GM19324 (cell line): ENCODE measurements at regions not wholly inside any gene's neighbourhood (a gene's known extent, or its start where the extent isn't known, plus 50 kb on each side); places are given as distances from the start of the nearest gene placed in this dataset.

Experiments used
- ATAC-seq: cut with Tn5 transposase; IDR thresholded peaks from one replicate; pipeline ENCODE4 v1.9.1; 2021; ENCODE audit warnings: mild to moderate bottlenecking, moderate library complexity; ENCODE audit not compliant: unreplicated experiment, low FRiP score

DNA sequence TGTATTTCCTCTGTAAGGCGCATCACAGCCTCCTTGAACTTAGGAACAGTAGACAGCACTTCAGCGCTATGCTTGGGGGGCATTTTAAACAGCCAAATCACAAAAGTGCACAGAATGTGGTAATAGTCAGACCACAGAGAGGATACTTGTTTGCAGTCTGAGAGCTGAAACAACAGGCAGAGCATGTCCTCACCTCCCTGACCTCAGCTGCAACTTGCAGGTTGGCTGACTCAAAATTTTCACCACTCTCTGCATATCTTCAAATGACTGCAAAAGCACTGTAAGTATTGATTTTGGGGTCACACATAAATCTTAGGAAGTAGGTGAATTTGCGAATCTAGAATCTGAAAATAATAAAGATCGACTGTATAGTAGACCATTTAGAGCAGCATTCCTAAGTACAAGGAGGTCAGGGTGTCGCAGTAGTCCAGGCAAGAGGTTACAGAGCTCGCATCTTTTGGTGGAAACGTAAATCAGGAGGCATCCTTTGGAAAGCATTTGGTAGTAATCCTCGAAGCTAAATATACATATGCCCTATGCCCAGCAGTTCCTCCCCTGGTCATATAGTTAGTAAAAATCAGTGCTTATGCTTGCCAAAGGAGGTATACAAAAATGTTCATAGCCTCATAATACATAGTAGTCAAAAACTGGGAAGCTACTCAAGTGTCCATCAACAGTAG, 108.2 kb upstream of the MYCN start:
- ATAC-seq = no peak

DNA sequence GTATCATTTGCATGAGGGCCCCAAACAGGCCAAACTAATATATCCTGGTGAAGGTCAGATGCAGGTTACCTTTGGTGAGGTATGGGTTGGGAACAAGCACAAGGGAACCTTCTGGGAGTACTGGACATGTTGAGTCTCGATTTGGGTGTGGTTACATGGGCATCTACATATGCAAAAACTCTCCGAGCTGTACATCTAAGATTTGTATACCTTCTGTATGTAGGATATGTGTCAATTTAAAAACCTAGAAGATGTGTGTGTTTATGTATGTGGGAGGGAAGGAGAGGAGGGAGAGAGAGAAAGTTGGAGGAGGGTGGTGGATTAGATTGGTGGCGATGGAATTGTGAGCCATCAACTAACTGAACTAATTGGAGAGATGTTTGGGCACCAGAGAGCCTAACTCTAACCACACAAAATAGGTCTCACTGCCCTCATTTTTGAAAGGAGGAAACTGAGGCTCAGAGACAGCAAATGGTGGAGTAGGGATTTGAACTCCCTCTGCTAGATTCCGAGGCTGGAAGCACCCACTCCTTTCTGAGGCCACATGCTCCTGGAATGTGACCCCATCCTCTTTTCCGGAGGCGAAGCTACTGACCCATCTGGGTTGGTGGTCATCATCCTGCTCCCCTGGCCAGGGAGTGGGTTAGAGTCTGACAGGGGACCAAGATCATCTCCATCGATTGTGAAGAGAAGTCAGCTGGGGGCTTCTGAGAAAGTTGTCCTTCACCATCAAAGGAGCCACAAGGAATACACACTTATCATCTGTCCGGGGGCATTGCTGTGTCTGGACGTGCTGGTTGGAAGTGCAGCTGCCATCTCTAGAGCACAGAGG, 107.3 kb upstream of the MYCN start:
- no peak for ATAC-seq

DNA sequence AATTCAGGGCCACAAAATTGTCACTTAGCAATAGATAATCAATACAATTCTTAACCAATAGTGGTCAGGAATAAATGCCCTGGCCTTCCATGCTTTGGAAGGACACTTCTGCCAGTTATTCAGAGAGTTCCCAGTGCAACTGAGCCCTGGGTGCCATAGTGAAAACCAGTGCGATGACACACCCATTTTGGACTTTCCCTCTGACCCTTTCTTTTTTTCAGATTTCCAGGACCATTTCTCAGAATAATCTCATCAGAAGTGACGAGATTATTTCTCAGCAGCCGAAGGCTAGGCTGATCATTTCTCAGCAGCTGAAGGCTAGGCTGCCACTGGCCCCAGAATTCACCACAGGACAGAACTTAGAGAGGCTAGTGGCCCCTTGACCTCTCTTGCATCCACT, 106.6 kb upstream of the MYCN start:
- ATAC-seq = no peak

DNA sequence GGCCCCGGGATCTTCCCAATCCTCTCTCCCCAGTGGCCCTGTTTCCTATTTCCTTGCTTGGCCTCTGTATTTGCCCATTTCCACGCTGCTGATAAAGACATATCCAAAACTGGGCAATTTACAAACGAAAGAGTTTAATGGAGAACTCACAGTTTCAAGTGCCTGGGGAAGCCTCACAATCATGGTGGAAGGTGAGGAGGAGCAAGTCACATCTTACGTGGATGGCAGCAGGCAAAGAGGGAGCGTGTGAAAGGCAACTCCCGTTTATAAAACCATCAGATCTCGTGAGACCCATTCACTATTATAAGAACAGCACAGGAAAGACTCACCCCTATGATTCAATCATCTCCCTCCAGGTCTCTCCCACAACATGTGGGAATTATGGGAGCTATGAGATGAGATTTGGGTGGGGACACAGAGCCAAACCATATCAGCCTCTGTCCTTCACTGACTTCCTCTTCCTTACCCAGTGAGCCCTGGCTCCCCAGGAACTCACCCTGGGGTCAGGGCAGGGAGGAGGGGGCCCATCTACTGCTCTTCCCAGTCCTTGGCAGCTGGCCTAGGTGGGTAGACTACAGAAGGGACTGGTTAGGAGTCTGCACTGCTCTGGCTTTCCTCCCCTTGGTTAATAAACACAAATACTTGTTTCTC, 105.8 kb upstream of the MYCN start:
- no peak for ATAC-seq

DNA sequence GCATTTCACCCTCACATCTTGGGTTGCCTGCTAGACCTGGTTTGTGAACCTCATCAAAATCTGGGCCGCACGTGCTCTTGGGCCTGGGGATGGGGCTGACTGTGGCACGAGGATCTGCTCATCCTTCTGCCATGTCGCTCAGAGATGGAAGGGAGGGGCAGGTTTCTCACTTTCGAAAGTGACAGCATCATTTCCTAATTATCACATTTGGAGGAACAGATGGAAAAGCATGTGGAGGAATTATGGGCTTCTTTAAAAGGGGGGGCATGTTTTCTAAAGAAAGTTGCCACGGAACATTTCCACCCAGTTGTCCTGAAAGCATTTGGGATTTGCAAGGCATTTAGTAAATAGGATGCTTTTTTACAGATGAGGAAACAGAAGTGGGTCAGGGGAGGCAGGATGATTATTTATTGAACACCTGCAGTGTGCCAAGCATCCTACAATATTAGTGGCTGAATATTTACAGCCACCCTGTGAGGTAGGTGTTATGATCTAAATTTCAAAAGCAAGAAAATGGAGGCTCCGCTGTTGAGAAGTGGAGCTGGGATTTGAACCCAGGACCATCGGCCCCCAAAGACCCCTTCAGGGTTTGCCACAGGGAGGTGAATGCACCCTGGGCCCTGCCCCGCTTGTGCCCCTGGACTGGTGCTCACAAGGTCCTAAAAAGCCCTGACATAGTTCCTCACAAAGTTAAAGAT, 104.2 kb upstream of the MYCN start:
- ATAC-seq = no peak

DNA sequence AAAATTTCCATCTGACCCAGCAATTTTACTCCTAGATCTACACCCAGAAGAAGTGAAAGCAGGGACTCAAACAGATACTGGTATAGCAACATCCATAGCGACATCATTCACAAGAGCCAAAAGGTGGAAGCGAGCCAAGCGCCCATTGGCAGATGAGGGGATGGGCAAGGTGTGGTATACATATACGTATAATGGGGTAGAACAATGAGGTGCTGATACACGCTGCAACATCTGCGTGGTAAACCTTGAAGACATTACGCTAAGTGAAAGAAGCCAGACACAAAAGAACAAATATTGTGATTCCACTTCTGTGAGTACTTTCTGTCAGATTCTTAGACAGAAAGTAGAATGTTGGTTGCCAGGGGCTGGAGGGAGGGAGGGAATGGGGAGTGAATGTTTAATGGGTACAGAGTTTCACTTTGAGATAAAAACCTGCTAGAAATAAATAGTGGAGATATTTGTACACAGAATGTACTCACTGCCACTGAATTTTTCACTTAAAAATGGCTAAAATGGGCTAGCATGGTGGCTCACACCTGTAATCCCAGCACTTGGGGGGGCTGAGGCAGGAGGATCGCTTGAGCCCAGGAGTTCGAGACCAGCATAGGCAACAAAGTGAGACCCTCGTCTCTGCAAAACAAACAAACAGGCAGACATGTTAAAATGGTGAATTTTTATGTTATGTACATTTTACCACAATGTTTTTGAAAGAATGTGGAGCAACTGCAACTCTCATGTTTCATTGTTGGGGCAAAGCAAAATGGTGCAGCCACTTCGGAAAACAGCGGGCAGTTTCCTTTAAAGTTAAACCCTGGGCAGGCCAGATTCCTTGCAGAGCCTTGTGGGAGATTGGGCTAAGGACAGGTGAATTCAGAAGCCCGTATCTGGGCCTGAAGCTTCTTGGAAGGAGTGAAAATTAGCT, 103.4 kb upstream of the MYCN start:
- no peak for ATAC-seq

DNA sequence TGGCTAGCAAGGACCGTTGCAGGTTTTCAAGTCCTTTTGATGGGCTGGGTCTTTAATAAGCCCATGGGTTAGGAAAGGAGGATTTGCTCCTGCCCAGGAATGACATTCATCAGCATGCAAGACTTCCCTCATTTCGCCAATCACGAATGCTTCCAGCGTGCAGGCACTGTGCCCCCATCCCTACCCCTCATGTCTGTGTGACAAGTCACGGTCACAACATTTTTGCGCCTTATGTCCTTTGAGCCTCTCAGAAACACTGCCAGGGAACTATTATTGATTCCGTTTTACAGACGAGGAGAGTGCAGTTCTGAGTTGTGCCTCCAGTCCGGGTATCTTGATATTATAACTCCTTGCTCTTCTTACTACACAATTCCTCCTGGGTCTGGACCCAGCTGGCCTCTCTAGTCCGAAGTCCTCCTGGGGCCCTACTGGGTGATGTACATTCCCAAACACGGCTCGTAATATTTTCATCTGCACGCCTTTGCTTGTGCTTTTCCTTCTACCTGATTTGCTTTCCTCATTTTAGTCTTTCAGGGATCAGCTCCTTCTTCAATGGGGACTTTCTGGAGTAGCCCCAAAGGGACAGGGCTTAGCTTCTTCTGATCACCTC, 101.8 kb upstream of the MYCN start:
- no peak for ATAC-seq

DNA sequence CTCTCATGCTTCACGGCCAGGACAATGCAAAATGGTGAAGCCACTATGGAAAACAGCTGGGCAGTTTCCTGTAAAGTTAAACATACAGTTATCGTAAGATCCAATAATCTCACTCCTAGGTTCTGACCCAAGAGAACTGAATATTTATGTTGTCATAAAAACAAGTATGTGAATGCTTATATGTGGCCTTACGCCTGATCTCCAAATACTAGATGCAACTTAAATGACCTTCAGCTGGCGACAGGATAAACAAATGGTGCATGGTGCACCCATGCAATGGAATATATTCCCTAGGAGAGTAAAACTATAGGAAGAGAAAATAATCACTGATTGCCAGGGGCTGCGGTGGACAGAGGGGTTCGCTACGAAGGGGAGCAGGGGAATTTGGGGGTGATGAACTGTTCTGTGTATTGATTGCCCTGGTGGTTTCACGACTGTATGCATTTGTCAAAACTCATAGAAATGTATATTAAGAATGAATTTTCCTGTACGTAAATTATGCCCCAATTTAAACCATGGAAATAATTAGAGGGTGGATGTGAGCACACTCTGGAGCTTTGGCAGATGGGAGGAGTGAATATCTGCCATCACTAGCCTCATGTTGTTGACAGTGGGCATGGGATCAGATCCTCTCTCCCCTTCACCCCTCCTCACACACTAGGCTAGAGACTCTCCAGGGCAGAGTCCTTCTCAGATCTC, 100.8 kb upstream of the MYCN start:
- ATAC-seq = no peak

DNA sequence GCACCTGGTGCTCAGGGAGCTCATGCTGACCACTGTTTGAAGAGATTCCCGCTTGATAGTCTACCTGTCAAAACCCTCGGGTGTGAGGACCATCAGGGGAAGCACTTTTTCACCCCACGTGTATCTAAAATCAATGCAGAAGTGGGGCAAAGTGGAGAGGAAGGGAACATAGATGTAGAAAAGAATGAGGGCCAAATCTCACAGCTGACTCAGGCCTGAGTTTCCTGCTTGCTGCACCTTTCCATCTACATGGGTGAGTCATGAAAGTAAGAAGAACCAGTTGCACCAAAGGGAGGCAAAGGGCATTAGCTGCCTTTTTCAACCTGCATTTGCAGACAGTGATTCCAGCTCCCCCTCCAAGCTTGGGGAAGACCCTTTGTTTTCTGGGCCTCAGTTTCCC, 100.2 kb upstream of the MYCN start:
- no peak for ATAC-seq

DNA sequence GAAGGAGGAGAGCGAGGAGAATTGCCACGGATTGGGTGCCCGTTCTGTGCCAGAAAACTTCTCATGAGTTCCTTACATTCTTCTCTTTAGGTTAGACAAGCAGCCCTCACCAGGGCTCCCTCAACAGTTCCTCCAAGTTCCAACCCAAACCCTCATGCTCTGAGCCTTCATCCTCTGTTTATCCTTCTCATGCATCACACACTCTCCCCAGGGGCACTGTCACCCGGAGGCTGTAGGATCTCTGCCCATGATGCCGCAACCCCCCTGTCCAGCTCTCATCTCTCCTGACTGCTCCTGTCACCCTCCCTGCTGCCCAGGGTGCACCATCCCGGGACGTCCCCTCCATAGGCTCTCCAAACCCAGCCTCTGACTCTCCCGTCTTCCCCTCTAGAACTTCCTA, 99.4 kb upstream of the MYCN start:
- no peak for ATAC-seq

DNA sequence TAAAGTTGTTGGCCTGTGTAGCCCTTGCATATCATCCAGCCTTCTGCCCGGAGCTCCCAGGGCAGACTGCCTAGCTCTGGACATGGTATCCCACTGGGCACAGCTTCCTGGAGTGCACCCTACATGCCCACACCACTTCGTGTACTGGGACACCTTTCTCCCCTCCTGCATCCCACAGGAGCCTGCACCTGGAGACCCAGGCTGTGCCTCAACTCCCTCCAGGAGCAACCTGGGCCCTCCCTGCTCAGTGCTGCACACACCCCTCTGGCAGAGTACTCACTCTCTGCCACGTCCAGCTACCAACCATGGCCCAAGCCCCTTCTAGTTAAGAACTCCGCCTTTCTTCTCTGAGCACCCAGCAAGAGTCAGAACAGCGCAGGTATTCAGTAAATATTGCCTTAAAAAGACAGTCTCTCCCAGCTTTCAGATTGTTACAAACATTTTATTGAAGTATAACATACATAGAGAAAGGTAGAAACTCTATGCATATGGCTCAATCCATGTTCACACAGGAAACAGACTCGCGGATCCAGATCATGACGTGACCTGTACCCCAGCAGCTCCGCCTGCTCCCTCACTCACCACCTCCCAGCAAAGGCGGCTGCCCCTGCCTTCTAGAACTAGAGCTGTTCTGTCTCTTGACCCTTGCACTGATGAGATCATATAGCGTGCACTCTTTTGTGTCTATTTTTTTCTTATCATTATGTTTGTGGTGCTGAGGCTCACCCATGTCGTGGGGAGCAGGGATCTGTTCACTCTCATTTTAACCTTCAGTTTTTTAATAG, 98.4 kb upstream of the MYCN start:
- ATAC-seq = no peak

DNA sequence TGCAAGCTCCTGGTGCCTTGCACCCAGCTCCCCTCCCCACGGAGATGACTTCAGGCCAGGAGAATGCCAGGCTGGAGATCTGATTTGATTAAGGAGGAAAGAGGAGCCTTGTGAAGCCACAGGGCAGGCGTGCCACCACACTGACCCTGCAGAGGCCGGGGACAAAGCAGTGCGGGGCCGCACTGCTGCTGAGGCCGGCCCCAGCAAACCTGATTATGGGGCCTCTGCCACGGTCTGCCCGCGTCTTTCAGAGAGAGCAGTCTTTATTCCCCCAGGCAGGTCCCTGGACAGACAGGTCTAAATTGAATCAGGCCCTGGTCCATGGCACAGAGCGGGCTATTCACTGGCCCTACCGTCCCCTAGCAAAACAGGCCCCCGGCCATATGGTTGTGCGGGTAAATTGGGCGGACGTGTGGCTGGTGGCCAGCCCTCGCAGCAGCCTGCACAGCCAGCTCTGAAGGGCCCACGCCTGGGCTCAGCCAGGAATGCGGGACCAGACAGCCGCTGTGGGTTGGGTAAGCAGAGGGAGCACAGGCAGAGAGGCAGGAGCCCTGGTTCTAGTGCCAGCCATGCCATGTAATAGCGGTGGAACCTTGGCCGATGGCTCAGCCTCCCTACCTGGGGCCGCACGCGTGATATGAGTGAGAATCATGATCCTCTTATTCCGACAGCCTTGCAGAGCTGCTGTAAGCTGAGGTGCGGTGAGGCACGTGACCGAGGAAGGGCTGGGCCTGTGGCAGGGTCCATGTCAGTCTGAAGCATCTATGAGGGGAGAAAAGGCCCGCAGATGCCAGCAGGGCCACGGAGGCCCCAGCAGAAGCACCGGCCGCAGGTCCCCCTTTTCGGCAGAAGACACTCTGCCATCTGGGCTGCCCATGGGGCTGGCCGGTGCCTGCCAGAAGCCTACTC, 97.3 kb upstream of the MYCN start:
- no peak for ATAC-seq

DNA sequence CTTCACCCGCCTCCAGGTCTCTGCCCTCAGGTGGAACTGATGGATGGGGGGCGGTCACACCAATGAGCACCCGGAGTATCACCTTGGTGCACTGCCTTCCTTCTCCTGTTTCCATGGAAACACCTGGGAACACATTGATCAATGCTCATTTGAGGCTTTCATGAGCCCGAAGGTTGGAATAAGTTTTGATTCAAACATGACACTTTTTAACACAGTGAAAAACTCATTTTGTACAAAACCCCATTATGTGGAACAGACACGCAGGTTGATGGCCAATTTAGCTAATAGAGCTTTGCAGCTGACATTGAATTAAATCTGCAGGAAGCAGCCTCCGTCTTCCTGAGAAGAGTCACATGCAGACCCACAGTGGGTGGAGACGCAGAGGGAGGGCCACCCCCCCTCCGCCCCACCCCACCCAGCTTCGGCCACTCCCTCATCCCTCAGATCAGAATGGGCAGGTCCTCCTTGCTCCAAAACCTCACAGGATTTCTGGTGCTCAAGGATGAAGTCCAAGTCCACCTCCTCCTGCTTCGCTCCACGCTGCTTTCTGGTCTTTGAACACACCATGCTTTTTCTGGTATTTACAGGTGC, 96.0 kb upstream of the MYCN start:
- ATAC-seq = no peak

DNA sequence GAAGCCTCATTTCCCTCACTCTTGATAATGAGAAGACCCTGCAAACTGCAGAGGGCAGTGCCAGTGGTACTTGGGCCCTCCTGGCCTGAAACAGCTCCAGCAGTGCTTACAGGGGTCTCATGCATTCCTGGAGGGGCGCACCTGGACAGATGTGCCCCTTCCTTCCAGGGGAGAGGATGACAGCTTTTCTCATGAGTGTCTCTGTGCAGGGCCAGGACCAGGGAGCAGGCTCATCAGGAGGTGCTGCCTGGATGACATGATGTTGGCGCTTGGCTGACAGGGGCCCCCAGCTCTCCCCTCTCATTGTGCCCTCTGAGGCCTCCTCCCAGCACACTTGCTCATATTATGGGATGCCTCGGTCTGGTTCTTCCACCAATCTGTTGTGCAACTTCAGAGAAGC, 95.1 kb upstream of the MYCN start:
- no peak for ATAC-seq

DNA sequence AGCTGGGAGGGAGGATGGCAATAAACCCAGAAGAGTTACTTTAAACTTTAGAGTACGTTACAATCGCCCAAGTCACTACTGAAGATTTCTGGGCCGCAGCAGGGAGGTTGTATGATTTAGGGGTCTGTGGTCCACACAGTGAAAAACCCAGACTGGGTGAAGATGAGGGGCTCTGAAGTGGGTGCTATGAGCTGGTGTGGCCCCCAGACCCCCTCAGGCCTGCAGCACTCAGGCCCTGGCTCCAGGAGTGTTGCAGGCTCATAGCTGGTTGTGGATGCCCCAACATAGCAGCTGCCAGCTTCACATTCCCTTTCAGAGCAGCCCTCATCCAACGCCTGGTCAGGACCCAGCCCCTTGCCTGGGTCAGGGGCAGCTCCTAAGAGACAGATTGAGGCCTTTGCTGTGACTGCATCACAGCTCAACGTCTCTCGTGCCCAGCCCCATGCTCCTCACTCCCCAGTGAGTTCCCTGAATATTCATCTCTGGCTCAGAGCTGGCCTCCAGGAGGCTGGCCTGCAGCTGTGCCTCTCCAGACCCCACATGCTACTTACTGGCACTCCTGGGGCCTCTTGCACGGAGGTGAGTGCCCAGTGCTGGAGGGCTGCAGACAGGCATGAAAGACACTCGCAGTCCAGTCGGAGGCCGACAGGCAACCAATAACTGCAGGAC, 94.5 kb upstream of the MYCN start:
- ATAC-seq = no peak

DNA sequence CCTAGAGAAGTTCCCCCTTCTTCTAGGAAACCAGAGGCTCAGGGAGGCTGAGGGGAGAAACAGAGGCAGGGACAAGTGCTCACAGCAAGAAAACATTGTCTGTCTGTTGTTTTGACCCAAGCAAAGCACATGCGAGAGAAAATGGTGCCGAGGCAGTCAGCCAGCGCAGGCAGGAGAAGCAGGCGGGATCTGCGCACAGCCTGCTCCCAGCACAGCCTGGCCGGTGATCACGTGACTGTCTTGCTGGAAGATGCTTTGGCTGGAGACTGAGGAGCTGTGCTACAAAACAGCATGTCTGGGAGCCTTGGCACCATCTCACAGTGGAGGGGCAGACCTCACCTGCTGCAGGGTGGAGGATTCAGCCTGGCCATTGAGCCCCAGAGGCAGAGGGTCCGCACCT, 93.7 kb upstream of the MYCN start:
- no peak for ATAC-seq
